Activated T-cell treated with anti-CD3 and anti-CD28 coated beads, Interleukin-2, amount 50 U/mL, for 24 hours (primary cell): ENCODE measurements at regions not wholly inside any gene's neighbourhood (a gene's known extent, or its start where the extent isn't known, plus 50 kb on each side); places are given as distances from the start of the nearest gene placed in this dataset.

Experiments used
- DNase-seq: peaks from one replicate; pipeline ENCODE4 v3.0.0-alpha.2; 2020
- H3K27ac Mint-ChIP-seq: 2 replicates; pipeline ENCODE4 v1.8.0; 2020; ENCODE audit warnings: mild to moderate bottlenecking, mixed read lengths
- H3K27me3 Mint-ChIP-seq: 2 replicates; pipeline ENCODE4 v1.8.0; 2020; ENCODE audit warnings: mixed read lengths
- H3K36me3 Mint-ChIP-seq: 2 replicates; pipeline ENCODE4 v1.8.0; 2020; ENCODE audit warnings: low read depth, mixed read lengths
- H3K4me1 Mint-ChIP-seq: 2 replicates; pipeline ENCODE4 v1.8.0; 2020; ENCODE audit warnings: low read depth, mixed read lengths
- H3K4me3 Mint-ChIP-seq: 2 replicates; pipeline ENCODE4 v1.8.0; 2020; ENCODE audit warnings: mild to moderate bottlenecking, moderate library complexity, mixed read lengths
- H3K9me3 Mint-ChIP-seq: 2 replicates; pipeline ENCODE4 v1.8.0; 2020; ENCODE audit warnings: mixed read lengths

- Mint-ChIP-seq H3K27ac (peak overlapping the region; percentile 92), H3K27me3 (no peaks in the 10 kb centered on the region), H3K36me3 (peaks cover 13% of the 10 kb centered on the region), H3K9me3 (peaks cover 26% of the 10 kb centered on the region), H3K4me1 (peaks cover 35% of the 10 kb centered on the region), H3K4me3 (no peak overlapping the region)
- peak; percentile 67 for DNase-seq
These were observed 97.3 kb upstream of the SFMBT2 start for GRCh38 chr10:7507887-7508726.

- peaks cover 13% of the 10 kb centered on the region for H3K36me3 Mint-ChIP-seq
- peaks cover 31% of the 10 kb centered on the region for H3K4me1 Mint-ChIP-seq
- peak overlapping the region; percentile 63 for H3K27ac Mint-ChIP-seq
These were observed 95.7 kb upstream of the SFMBT2 start for GRCh38 chr10:7506571-7506970.

GRCh38 chr10:7505196-7505595 is 94.4 kb upstream of the SFMBT2 start:
- Mint-ChIP-seq H3K4me3 (no peak overlapping the region), H3K27me3 (no peaks in the 10 kb centered on the region), H3K36me3 (peaks cover 13% of the 10 kb centered on the region), H3K4me1 (peaks cover 37% of the 10 kb centered on the region), H3K27ac (no peak overlapping the region), H3K9me3 (peaks cover 17% of the 10 kb centered on the region)
- DNase-seq: no peak

More at GRCh38 chr10:7506571-7506970, 95.7 kb upstream of the SFMBT2 start:
- Mint-ChIP-seq H3K9me3 (peaks cover 24% of the 10 kb centered on the region), H3K27me3 (no peaks in the 10 kb centered on the region), H3K4me3 (no peak overlapping the region)
- no peak for DNase-seq

- peaks cover 6% of the 10 kb centered on the region for H3K36me3 Mint-ChIP-seq
- H3K27me3 Mint-ChIP-seq: no peaks in the 10 kb centered on the region
- peaks cover 29% of the 10 kb centered on the region for H3K4me1 Mint-ChIP-seq
- DNase-seq: no peak
- H3K9me3 Mint-ChIP-seq: peaks cover 2% of the 10 kb centered on the region
- H3K4me3 Mint-ChIP-seq: no peak overlapping the region
- no peak overlapping the region for H3K27ac Mint-ChIP-seq
These were observed 92.4 kb upstream of the SFMBT2 start for GRCh38 chr10:7503190-7503589.

- DNase-seq: no peak
- H3K4me3 Mint-ChIP-seq: no peak overlapping the region
These were observed 90.3 kb upstream of the SFMBT2 start for GRCh38 chr10:7501157-7501556.

GRCh38 chr10:7498111-7498510 is 87.3 kb upstream of the SFMBT2 start:
- no peak for DNase-seq
- Mint-ChIP-seq H3K4me1 (peaks cover 21% of the 10 kb centered on the region), H3K27ac (no peak overlapping the region), H3K36me3 (no peaks in the 10 kb centered on the region), H3K4me3 (no peak overlapping the region), H3K27me3 (no peaks in the 10 kb centered on the region), H3K9me3 (no peaks in the 10 kb centered on the region)

More at GRCh38 chr10:7501157-7501556, 90.3 kb upstream of the SFMBT2 start:
- peaks cover 16% of the 10 kb centered on the region for H3K4me1 Mint-ChIP-seq
- no peak overlapping the region for H3K27ac Mint-ChIP-seq
- no peaks in the 10 kb centered on the region for H3K36me3 Mint-ChIP-seq
- no peaks in the 10 kb centered on the region for H3K9me3 Mint-ChIP-seq
- no peaks in the 10 kb centered on the region for H3K27me3 Mint-ChIP-seq

- no peak overlapping the region for H3K27ac Mint-ChIP-seq
- H3K9me3 Mint-ChIP-seq: no peaks in the 10 kb centered on the region
- H3K4me1 Mint-ChIP-seq: peaks cover 36% of the 10 kb centered on the region
These were observed 83.2 kb upstream of the SFMBT2 start for GRCh38 chr10:7493996-7494395.

GRCh38 chr10:7492660-7493046 is 81.8 kb upstream of the SFMBT2 start:
- Mint-ChIP-seq H3K36me3 (no peaks in the 10 kb centered on the region), H3K4me1 (peaks cover 44% of the 10 kb centered on the region), H3K27ac (peak overlapping the region; percentile 0), H3K27me3 (no peaks in the 10 kb centered on the region), H3K4me3 (no peak overlapping the region), H3K9me3 (no peaks in the 10 kb centered on the region)
- no peak for DNase-seq

More at GRCh38 chr10:7493996-7494395, 83.2 kb upstream of the SFMBT2 start:
- no peak for DNase-seq
- Mint-ChIP-seq H3K36me3 (no peaks in the 10 kb centered on the region), H3K4me3 (no peak overlapping the region), H3K27me3 (no peaks in the 10 kb centered on the region)

GRCh38 chr10:7491949-7492659 is 81.3 kb upstream of the SFMBT2 start:
- Mint-ChIP-seq H3K4me3 (no peak overlapping the region), H3K36me3 (no peaks in the 10 kb centered on the region), H3K9me3 (no peaks in the 10 kb centered on the region), H3K27me3 (no peaks in the 10 kb centered on the region), H3K4me1 (peaks cover 48% of the 10 kb centered on the region), H3K27ac (no peak overlapping the region)
- no peak for DNase-seq

- H3K27me3 Mint-ChIP-seq: no peaks in the 10 kb centered on the region
- peaks cover 2% of the 10 kb centered on the region for H3K9me3 Mint-ChIP-seq
- peaks cover 49% of the 10 kb centered on the region for H3K4me1 Mint-ChIP-seq
- no peak overlapping the region for H3K4me3 Mint-ChIP-seq
- no peak overlapping the region for H3K27ac Mint-ChIP-seq
- no peaks in the 10 kb centered on the region for H3K36me3 Mint-ChIP-seq
- DNase-seq: no peak
These were observed 80.4 kb upstream of the SFMBT2 start for GRCh38 chr10:7491230-7491629.

- Mint-ChIP-seq H3K9me3 (peaks cover 2% of the 10 kb centered on the region), H3K4me1 (peaks cover 71% of the 10 kb centered on the region), H3K36me3 (no peaks in the 10 kb centered on the region), H3K4me3 (no peak overlapping the region), H3K27ac (no peak overlapping the region), H3K27me3 (no peaks in the 10 kb centered on the region)
- no peak for DNase-seq
These were observed 77.6 kb upstream of the SFMBT2 start for GRCh38 chr10:7488418-7488829.

GRCh38 chr10:7487528-7487927 is 76.7 kb upstream of the SFMBT2 start:
- no peak for DNase-seq
- H3K4me3 Mint-ChIP-seq: no peak overlapping the region
- no peaks in the 10 kb centered on the region for H3K27me3 Mint-ChIP-seq
- no peaks in the 10 kb centered on the region for H3K36me3 Mint-ChIP-seq
- H3K9me3 Mint-ChIP-seq: peaks cover 2% of the 10 kb centered on the region
- H3K4me1 Mint-ChIP-seq: peaks cover 72% of the 10 kb centered on the region
- no peak overlapping the region for H3K27ac Mint-ChIP-seq

GRCh38 chr10:7486528-7486927 is 75.7 kb upstream of the SFMBT2 start:
- no peak for DNase-seq
- no peaks in the 10 kb centered on the region for H3K36me3 Mint-ChIP-seq
- H3K27ac Mint-ChIP-seq: no peak overlapping the region
- H3K4me3 Mint-ChIP-seq: no peak overlapping the region
- peaks cover 70% of the 10 kb centered on the region for H3K4me1 Mint-ChIP-seq
- peaks cover 2% of the 10 kb centered on the region for H3K9me3 Mint-ChIP-seq
- no peaks in the 10 kb centered on the region for H3K27me3 Mint-ChIP-seq

- DNase-seq: no peak
- no peak overlapping the region for H3K27ac Mint-ChIP-seq
- H3K36me3 Mint-ChIP-seq: no peaks in the 10 kb centered on the region
- peaks cover 2% of the 10 kb centered on the region for H3K9me3 Mint-ChIP-seq
- H3K27me3 Mint-ChIP-seq: no peaks in the 10 kb centered on the region
- H3K4me1 Mint-ChIP-seq: peaks cover 71% of the 10 kb centered on the region
- peak overlapping the region; percentile 66 for H3K4me3 Mint-ChIP-seq
These were observed 75.0 kb upstream of the SFMBT2 start for GRCh38 chr10:7485799-7486198.

- Mint-ChIP-seq H3K4me1 (peaks cover 76% of the 10 kb centered on the region), H3K4me3 (peak overlapping the region; percentile 66), H3K27ac (peak overlapping the region; percentile 47), H3K27me3 (no peaks in the 10 kb centered on the region), H3K36me3 (no peaks in the 10 kb centered on the region), H3K9me3 (peaks cover 2% of the 10 kb centered on the region)
- no peak for DNase-seq
These were observed 74.4 kb upstream of the SFMBT2 start for GRCh38 chr10:7485244-7485556.
